ENCODE measurements at regions not wholly inside any gene's neighbourhood (a gene's known extent, or its start where the extent isn't known, plus 50 kb on each side); places are given as distances from the start of the nearest gene placed in this dataset.

GRCh38 chrX:38975368-38975942 is 174.2 kb downstream of the MID1IP1 start:
- TF ChIP-seq POLR2AphosphoS5 (IDR thresholded peaks at IDR 0.05) (no peak), EP300 (IDR thresholded peaks at IDR 0.05; ENCODE audit: low read depth) (no peak), POLR2A (IDR thresholded peaks at IDR 0.05) (no peak), CTCF (IDR thresholded peaks at IDR 0.05) (no peak)

Data from transverse colon (tissue), 4 donors.